ENCODE measurements at regions not wholly inside any gene's neighbourhood (a gene's known extent, or its start where the extent isn't known, plus 50 kb on each side); places are given as distances from the start of the nearest gene placed in this dataset.
"Not testable (repeated sequence)": the region's sequence is repeated elsewhere in the genome, so short reads cannot be mapped to it uniquely, and the experiment has no call there.

- no peak for TF ChIP-seq CTCF (conservative IDR thresholded peaks at IDR 0.05; ENCODE audit: low read depth, low read length)
- no peak overlapping the region for H3K4me3 ChIP-seq (ENCODE audit: low read depth, low read length)
Observed at GRCh38 chr7:113285411-113285810, 167.1 kb upstream of the SMIM30 start.

DNA sequence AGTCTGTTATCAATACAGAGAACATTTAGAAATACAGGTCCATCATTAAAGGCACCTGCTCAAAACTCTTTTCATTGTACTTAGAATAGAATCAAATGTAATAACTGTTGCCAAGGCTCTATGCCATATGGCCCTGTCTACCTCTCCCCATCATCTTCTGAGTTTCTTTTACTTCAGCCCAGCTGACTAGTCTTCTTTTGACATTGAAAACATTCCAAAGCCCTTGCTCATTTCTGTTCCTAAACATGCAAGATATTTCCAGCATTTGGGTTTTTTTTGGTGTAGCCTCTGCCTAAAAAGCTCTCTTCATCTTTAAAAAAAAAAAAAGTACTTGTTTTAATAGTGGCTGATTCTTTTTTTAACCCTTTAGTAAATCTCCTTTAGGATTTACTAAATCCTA is 165.5 kb upstream of the SMIM30 start:
- no peak overlapping the region for H3K4me3 ChIP-seq (ENCODE audit: low read depth, low read length)
- TF ChIP-seq CTCF (conservative IDR thresholded peaks at IDR 0.05; ENCODE audit: low read depth, low read length), result no peak
- peak; percentile 68 for DNase-seq (ENCODE audit: low read depth)

More at GRCh38 chr7:113285411-113285810, 167.1 kb upstream of the SMIM30 start:
- DNase-seq (ENCODE audit: low read depth), result peak; percentile 30

- TF ChIP-seq CTCF (conservative IDR thresholded peaks at IDR 0.05; ENCODE audit: low read depth, low read length), result no peak
- no peak for DNase-seq (ENCODE audit: low read depth)
Observed at GRCh38 chr7:113282875-113283274, 164.5 kb upstream of the SMIM30 start.

GRCh38 chr7:113281223-113281622 is 162.9 kb upstream of the SMIM30 start:
- no peak for TF ChIP-seq CTCF (conservative IDR thresholded peaks at IDR 0.05; ENCODE audit: low read depth, low read length)
- DNase-seq (ENCODE audit: low read depth), result no peak

More at GRCh38 chr7:113282875-113283274, 164.5 kb upstream of the SMIM30 start:
- H3K4me3 ChIP-seq (ENCODE audit: low read depth, low read length), result no peak overlapping the region

DNA sequence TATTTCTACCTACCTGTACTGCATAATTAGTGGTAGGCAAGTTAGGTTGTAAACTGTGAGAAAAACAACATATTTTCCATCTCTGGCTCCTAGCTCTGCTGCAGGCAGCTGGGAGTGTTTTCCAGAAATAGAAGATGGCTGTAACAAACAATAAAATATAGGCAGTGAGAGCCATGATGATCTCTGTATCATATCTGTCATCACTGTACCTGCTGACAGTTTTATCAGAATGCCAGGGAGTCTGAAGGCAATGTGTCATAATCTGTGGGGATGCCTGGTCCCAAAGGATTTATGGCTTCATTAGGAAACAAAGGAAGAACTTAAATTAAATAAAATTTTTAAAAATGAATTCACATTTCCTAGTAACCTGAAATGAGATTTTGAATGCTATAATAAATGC is 160.9 kb upstream of the SMIM30 start:
- TF ChIP-seq CTCF (conservative IDR thresholded peaks at IDR 0.05; ENCODE audit: low read depth, low read length), result no peak
- no peak for DNase-seq (ENCODE audit: low read depth)
- no peak overlapping the region for H3K4me3 ChIP-seq (ENCODE audit: low read depth, low read length)

More at GRCh38 chr7:113281223-113281622, 162.9 kb upstream of the SMIM30 start:
- no peak overlapping the region for H3K4me3 ChIP-seq (ENCODE audit: low read depth, low read length)

DNA sequence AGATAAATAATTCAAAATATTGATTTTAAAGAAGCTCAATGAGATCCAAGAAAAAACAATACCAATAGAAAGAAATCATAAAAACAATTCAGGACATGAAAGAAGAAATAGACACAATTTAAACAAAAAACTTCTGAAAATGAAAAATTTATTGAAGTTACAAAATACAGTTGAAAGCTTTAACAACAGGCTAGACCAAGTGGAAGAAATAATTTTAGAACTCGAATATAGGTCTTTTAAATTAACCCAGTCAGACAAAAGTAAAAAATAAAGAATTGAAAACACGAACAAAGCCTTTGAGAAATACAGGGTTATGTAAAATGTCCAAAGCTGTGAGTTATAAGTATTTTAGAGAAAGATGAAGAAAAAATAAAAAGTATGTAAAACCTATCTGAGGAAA is 152.4 kb upstream of the SMIM30 start:
- TF ChIP-seq CTCF (conservative IDR thresholded peaks at IDR 0.05; ENCODE audit: low read depth, low read length), result no peak
- DNase-seq (ENCODE audit: low read depth), result no peak
- no peak overlapping the region for H3K4me3 ChIP-seq (ENCODE audit: low read depth, low read length)

DNA sequence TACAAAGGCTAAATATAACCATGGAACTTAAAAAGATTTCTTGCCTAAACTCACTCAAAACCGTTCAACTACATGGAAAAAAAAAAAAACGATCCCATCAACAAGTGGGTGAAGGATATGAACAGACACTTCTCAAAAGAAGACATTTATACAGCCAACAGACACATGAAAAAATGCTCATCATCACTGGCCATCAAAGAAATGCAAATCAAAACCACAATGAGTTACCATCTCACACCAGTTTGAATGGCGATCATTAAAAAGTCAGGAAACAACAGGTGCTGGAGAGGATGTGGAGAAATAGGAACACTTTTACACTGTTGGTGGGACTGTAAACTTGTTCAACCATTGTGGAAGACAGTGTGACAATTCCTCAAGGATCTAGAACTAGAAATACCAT is 151.2 kb upstream of the SMIM30 start:
- DNase-seq (ENCODE audit: low read depth); H3K4me3 ChIP-seq (ENCODE audit: low read depth, low read length): not testable (repeated sequence)

GRCh38 chr7:113268757-113269156 is 150.4 kb upstream of the SMIM30 start:
- no peak overlapping the region for H3K4me3 ChIP-seq (ENCODE audit: low read depth, low read length)
- no peak for TF ChIP-seq CTCF (conservative IDR thresholded peaks at IDR 0.05; ENCODE audit: low read depth, low read length)
- DNase-seq (ENCODE audit: low read depth), result peak; percentile 37

Measured in choroid plexus epithelial cell (primary cell).